Nucleus accumbens (tissue), 56 donors: ENCODE measurements at regions not wholly inside any gene's neighbourhood (a gene's known extent, or its start where the extent isn't known, plus 50 kb on each side); places are given as distances from the start of the nearest gene placed in this dataset.
A peak's percentile ranks its signal among the peaks of the same experiment; 100 is the strongest.

ENCODE experiments used
- DNase-seq, 56 donors: peaks; one replicate each; lab custom pipeline; 2025; lab: John Stamatoyannopoulos, UW

- DNase-seq = no peak
Observed at GRCh38 chr9:117649126-117649525, 55.1 kb upstream of the TLR4 start.

- DNase-seq = peak in 10 of 56 donors; percentile 0 to 72 (median 34)
Observed at GRCh38 chr9:117644932-117645636, 59.1 kb upstream of the TLR4 start.

- peak in 50 of 56 donors; percentile 3 to 88 (median 64) for DNase-seq
Observed at GRCh38 chr9:117644133-117644931, 59.9 kb upstream of the TLR4 start.

GRCh38 chr9:117643288-117643654 is 60.9 kb upstream of the TLR4 start:
- DNase-seq = no peak

- DNase-seq = peak in 5 of 56 donors; percentile 0 to 2 (median 2)
Observed at GRCh38 chr9:117642571-117643287, 61.5 kb upstream of the TLR4 start.

- DNase-seq = no peak
Observed at GRCh38 chr9:117636681-117637080, 67.5 kb upstream of the TLR4 start.

- DNase-seq = no peak
Observed at GRCh38 chr9:117625154-117625553, 79.0 kb upstream of the TLR4 start.

- no peak for DNase-seq
Observed at GRCh38 chr9:117624106-117624505, 80.1 kb upstream of the TLR4 start.

- no peak for DNase-seq
Observed at GRCh38 chr9:117622347-117622746, 81.9 kb upstream of the TLR4 start.

GRCh38 chr9:117616431-117616831 is 87.8 kb upstream of the TLR4 start:
- DNase-seq = peak in 1 of 56 donors; percentile 1

GRCh38 chr9:117612317-117612716 is 91.9 kb upstream of the TLR4 start:
- no peak for DNase-seq

GRCh38 chr9:117597977-117598376 is 106.2 kb upstream of the TLR4 start:
- no peak for DNase-seq

GRCh38 chr9:117596678-117597077 is 107.5 kb upstream of the TLR4 start:
- no peak for DNase-seq

GRCh38 chr9:117595650-117596049 is 108.6 kb upstream of the TLR4 start:
- no peak for DNase-seq

- DNase-seq = no peak
Observed at GRCh38 chr9:117587263-117587662, 116.9 kb upstream of the TLR4 start.

GRCh38 chr9:117574099-117574498 is 130.1 kb upstream of the TLR4 start:
- no peak for DNase-seq

- DNase-seq = no peak
Observed at GRCh38 chr9:117564839-117565238, 139.4 kb upstream of the TLR4 start.

GRCh38 chr9:117561761-117562160 is 142.4 kb upstream of the TLR4 start:
- DNase-seq = no peak

- peak in 34 of 56 donors; percentile 2 to 69 (median 19) for DNase-seq
Observed at GRCh38 chr9:117555964-117556629, 141.2 kb upstream of the ASTN2 start.

- DNase-seq = no peak
Observed at GRCh38 chr9:117552811-117553210, 138.0 kb upstream of the ASTN2 start.

GRCh38 chr9:117551171-117551570 is 136.3 kb upstream of the ASTN2 start:
- no peak for DNase-seq
